WTC11 (cell line): ENCODE measurements at regions not wholly inside any gene's neighbourhood (a gene's known extent, or its start where the extent isn't known, plus 50 kb on each side); places are given as distances from the start of the nearest gene placed in this dataset.

ENCODE experiments used
- ATAC-seq: fragments of 200-7000 bp; cut with Tn5 transposase; 2 replicates; pipeline ENCODE4 v1.10.0; 2021; ENCODE audit warnings: mild to moderate bottlenecking, moderate library complexity
- CTCF ChIA-PET: fragments of 300-600 bp; sonication (Branson Sonifier 250); formaldehyde crosslinking; loops from one replicate; lab custom pipeline; 2021; ENCODE audit warnings: antibody characterized with exemption; lab: Charles Lee
- POLR2A ChIA-PET: fragments of 350-600 bp; sonication (Branson Sonifier 250); formaldehyde crosslinking; loops from one replicate; lab custom pipeline; 2021; ENCODE audit warnings: antibody characterized with exemption; lab: Charles Lee
- DNase-seq: peaks from one replicate; pipeline ENCODE4 v3.0.0; 2021; ENCODE audit warnings: low spot score
- H3K27ac Mint-ChIP-seq: 2 replicates; pipeline ENCODE4 v1.8.0; 2021; ENCODE audit warnings: mixed read lengths
- H3K27me3 Mint-ChIP-seq: 2 replicates; pipeline ENCODE4 v1.8.0; 2021; ENCODE audit warnings: low read depth, mild to moderate bottlenecking, moderate library complexity, mixed read lengths
- H3K36me3 Mint-ChIP-seq: 2 replicates; pipeline ENCODE4 v1.8.0; 2021; ENCODE audit warnings: mixed read lengths
- H3K4me1 Mint-ChIP-seq: 2 replicates; pipeline ENCODE4 v1.8.0; 2022; ENCODE audit warnings: mixed read lengths
- H3K4me3 Mint-ChIP-seq: 2 replicates; pipeline ENCODE4 v1.8.0; 2021; ENCODE audit warnings: mild to moderate bottlenecking, moderate library complexity, mixed read lengths
- H3K9me3 Mint-ChIP-seq: 2 replicates; pipeline ENCODE4 v1.8.0; 2021; ENCODE audit warnings: mixed read lengths
- AR ChIP-seq: fragments of 250-450 bp; sonication (Bioruptor Pico); IDR thresholded peaks from 2 replicates; pipeline ENCODE4 v1.9.0; 2021; ENCODE audit warnings: mild to moderate bottlenecking
- CDX4 ChIP-seq: fragments of 250-450 bp; sonication (Bioruptor Pico); IDR thresholded peaks from 2 replicates; pipeline ENCODE4 v1.9.0; 2021; ENCODE audit warnings: moderate library complexity, mild to moderate bottlenecking, inconsistent platforms, borderline replicate concordance
- CTCF ChIP-seq: fragments of 200-600 bp; IDR thresholded peaks from 2 replicates; pipeline ENCODE4 v1.8.0; 2022; ENCODE audit warnings: antibody characterized with exemption
- ELF4 ChIP-seq: sonication (generic); formaldehyde crosslinking; IDR thresholded peaks from 2 replicates; pipeline ENCODE4 v1.8.1; 2022; ENCODE audit warnings: low read depth, mild to moderate bottlenecking, moderate library complexity, missing genetic modification reagents
- GTF2I ChIP-seq: fragments of 250-450 bp; sonication (Bioruptor Pico); conservative IDR thresholded peaks from 2 replicates; pipeline ENCODE4 v1.4.0; 2021; ENCODE audit warnings: mild to moderate bottlenecking
- IRF2 ChIP-seq: sonication (generic); formaldehyde crosslinking; IDR thresholded peaks from 2 replicates; pipeline ENCODE4 v1.8.0; 2022; ENCODE audit warnings: low read depth, missing genetic modification reagents, borderline replicate concordance
- MXD4 ChIP-seq: fragments of 250-450 bp; sonication (Bioruptor Pico); IDR thresholded peaks from 2 replicates; pipeline ENCODE4 v1.8.0; 2021; ENCODE audit warnings: mild to moderate bottlenecking, moderate library complexity, borderline replicate concordance
- NFYB ChIP-seq: sonication (generic); formaldehyde crosslinking; conservative IDR thresholded peaks from 2 replicates; pipeline ENCODE4 v1.8.0; 2022; ENCODE audit warnings: low read depth, missing genetic modification reagents
- NR3C1 ChIP-seq: sonication (generic); formaldehyde crosslinking; conservative IDR thresholded peaks from 2 replicates; pipeline ENCODE4 v1.8.1; 2023; ENCODE audit warnings: low read depth, mild to moderate bottlenecking, missing genetic modification reagents
- OVOL2 ChIP-seq: fragments of 250-450 bp; sonication (Bioruptor Pico); IDR thresholded peaks from 2 replicates; pipeline ENCODE4 v1.9.0; 2021; ENCODE audit warnings: mild to moderate bottlenecking, borderline replicate concordance
- SMAD3 ChIP-seq: sonication (generic); formaldehyde crosslinking; IDR thresholded peaks from 2 replicates; pipeline ENCODE4 v1.8.0; 2022; ENCODE audit warnings: missing genetic modification reagents, mild to moderate bottlenecking, borderline replicate concordance
- TEAD1 ChIP-seq: sonication (generic); formaldehyde crosslinking; IDR thresholded peaks from 2 replicates; pipeline ENCODE4 v1.8.0; 2022; ENCODE audit warnings: mild to moderate bottlenecking, missing genetic modification reagents
- ZBTB21 ChIP-seq: sonication (generic); formaldehyde crosslinking; IDR thresholded peaks from 2 replicates; pipeline ENCODE4 v1.8.1; 2023; ENCODE audit warnings: mild to moderate bottlenecking, missing genetic modification reagents, borderline replicate concordance
- ZMAT4 ChIP-seq: fragments of 250-450 bp; sonication (Bioruptor Pico); IDR thresholded peaks from 2 replicates; pipeline ENCODE4 v1.9.0; 2021; ENCODE audit warnings: mild to moderate bottlenecking
- ZNF121 ChIP-seq: sonication (generic); formaldehyde crosslinking; IDR thresholded peaks from 2 replicates; pipeline ENCODE4 v1.8.0; 2023; ENCODE audit warnings: missing genetic modification reagents
- ZNF317 ChIP-seq: sonication (generic); formaldehyde crosslinking; IDR thresholded peaks from 2 replicates; pipeline ENCODE4 v1.8.1; 2023; ENCODE audit warnings: low read depth, mild to moderate bottlenecking, moderate library complexity, missing genetic modification reagents, borderline replicate concordance
- TF ChIP-seq, protein P1 (sequence below): sonication (generic); formaldehyde crosslinking; IDR thresholded peaks from 2 replicates; pipeline ENCODE4 v1.8.1; 2022; ENCODE audit warnings: mild to moderate bottlenecking, missing genetic modification reagents, moderate library complexity, borderline replicate concordance
- TF ChIP-seq, protein P2 (sequence below): sonication (generic); formaldehyde crosslinking; IDR thresholded peaks from 2 replicates; pipeline ENCODE4 v1.8.0; 2023; ENCODE audit warnings: missing genetic modification reagents, mild to moderate bottlenecking, borderline replicate concordance

GRCh38 chr3:117263270-117263669 lies 553.7 kb downstream of the TUSC7 start:
- H3K27me3 Mint-ChIP-seq = no peaks in the 10 kb centered on the region
- CTCF ChIA-PET = no interaction called here
- POLR2A ChIA-PET = no interaction called here
- TF ChIP-seq SMAD3 (CRISPR knock-in tag) (no peak), GTF2I (CRISPR knock-in tag) (no peak), CTCF (no peak), ZNF121 (CRISPR knock-in tag) (no peak), OVOL2 (no peak), MXD4 (CRISPR knock-in tag) (no peak), CDX4 (no peak), NFYB (CRISPR knock-in tag) (no peak), ELF4 (CRISPR knock-in tag) (no peak), AR (CRISPR knock-in tag) (no peak), TEAD1 (CRISPR knock-in tag) (no peak), NR3C1 (no peak), ZBTB21 (no peak), ZNF317 (CRISPR knock-in tag) (no peak), ZMAT4 (CRISPR knock-in tag) (no peak), IRF2 (CRISPR knock-in tag) (no peak)
- TF ChIP-seq, protein P1, sequence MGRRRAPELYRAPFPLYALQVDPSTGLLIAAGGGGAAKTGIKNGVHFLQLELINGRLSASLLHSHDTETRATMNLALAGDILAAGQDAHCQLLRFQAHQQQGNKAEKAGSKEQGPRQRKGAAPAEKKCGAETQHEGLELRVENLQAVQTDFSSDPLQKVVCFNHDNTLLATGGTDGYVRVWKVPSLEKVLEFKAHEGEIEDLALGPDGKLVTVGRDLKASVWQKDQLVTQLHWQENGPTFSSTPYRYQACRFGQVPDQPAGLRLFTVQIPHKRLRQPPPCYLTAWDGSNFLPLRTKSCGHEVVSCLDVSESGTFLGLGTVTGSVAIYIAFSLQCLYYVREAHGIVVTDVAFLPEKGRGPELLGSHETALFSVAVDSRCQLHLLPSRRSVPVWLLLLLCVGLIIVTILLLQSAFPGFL (CRISPR knock-in tag) = no peak
- TF ChIP-seq, protein P2, sequence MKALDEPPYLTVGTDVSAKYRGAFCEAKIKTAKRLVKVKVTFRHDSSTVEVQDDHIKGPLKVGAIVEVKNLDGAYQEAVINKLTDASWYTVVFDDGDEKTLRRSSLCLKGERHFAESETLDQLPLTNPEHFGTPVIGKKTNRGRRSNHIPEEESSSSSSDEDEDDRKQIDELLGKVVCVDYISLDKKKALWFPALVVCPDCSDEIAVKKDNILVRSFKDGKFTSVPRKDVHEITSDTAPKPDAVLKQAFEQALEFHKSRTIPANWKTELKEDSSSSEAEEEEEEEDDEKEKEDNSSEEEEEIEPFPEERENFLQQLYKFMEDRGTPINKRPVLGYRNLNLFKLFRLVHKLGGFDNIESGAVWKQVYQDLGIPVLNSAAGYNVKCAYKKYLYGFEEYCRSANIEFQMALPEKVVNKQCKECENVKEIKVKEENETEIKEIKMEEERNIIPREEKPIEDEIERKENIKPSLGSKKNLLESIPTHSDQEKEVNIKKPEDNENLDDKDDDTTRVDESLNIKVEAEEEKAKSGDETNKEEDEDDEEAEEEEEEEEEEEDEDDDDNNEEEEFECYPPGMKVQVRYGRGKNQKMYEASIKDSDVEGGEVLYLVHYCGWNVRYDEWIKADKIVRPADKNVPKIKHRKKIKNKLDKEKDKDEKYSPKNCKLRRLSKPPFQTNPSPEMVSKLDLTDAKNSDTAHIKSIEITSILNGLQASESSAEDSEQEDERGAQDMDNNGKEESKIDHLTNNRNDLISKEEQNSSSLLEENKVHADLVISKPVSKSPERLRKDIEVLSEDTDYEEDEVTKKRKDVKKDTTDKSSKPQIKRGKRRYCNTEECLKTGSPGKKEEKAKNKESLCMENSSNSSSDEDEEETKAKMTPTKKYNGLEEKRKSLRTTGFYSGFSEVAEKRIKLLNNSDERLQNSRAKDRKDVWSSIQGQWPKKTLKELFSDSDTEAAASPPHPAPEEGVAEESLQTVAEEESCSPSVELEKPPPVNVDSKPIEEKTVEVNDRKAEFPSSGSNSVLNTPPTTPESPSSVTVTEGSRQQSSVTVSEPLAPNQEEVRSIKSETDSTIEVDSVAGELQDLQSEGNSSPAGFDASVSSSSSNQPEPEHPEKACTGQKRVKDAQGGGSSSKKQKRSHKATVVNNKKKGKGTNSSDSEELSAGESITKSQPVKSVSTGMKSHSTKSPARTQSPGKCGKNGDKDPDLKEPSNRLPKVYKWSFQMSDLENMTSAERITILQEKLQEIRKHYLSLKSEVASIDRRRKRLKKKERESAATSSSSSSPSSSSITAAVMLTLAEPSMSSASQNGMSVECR = no peak
- H3K9me3 Mint-ChIP-seq = no peaks in the 10 kb centered on the region
- H3K4me1 Mint-ChIP-seq = 0 out of 2 replicates have a peak, but pooled peaks cover 2% of the 10 kb centered on the region
- no peak overlapping the region for H3K4me3 Mint-ChIP-seq
- ATAC-seq (no peak), DNase-seq (no peak)
- no peak overlapping the region for H3K27ac Mint-ChIP-seq
- no peaks in the 10 kb centered on the region for H3K36me3 Mint-ChIP-seq
